Astrocyte of the spinal cord (primary cell): ENCODE measurements at regions not wholly inside any gene's neighbourhood (a gene's known extent, or its start where the extent isn't known, plus 50 kb on each side); places are given as distances from the start of the nearest gene placed in this dataset.

Experiments used
- DNase-seq: peaks from one replicate; pipeline ENCODE4 v3.0.0; 2011; ENCODE audit warnings: low read depth, low spot score
- H3K4me3 ChIP-seq: 2 replicates; pipeline ENCODE4 v1.5.1; 2011; ENCODE audit warnings: low read depth, mild to moderate bottlenecking, low read length, moderate library complexity
- CTCF ChIP-seq: IDR thresholded peaks from 2 replicates; pipeline ENCODE4 v1.5.1; 2012; ENCODE audit warnings: low read depth, mild to moderate bottlenecking, low read length, inconsistent platforms
- in situ Hi-C: cut with HindIII; loops from 2 replicates; pipeline ENCODE4 v1.10.0; 2017; ENCODE audit warnings: low sequenced_read_pairs

DNA sequence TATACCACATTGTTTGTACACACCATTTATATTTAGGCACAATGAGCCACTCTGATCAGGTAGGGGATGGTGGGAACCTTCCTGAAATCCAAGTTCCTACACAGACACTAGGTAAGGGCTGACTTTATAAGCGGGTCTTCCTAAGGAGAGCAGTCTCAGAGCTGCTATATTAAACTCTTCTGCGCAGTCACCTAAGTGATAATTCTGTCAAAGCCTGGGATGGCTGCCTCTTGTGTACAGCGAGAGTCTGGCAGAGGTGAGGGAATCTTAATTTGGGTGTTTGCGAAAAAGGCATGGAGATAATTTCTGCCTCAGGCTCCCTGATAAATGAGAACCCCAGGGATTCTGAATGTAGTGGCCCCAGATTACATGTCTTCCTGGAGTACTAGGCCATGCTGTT lies 113.1 kb downstream of the EDEM1 start:
- in situ Hi-C loops = no loop called here
- no peak for TF ChIP-seq CTCF
- no peak for DNase-seq
- no peak overlapping the region for H3K4me3 ChIP-seq

DNA sequence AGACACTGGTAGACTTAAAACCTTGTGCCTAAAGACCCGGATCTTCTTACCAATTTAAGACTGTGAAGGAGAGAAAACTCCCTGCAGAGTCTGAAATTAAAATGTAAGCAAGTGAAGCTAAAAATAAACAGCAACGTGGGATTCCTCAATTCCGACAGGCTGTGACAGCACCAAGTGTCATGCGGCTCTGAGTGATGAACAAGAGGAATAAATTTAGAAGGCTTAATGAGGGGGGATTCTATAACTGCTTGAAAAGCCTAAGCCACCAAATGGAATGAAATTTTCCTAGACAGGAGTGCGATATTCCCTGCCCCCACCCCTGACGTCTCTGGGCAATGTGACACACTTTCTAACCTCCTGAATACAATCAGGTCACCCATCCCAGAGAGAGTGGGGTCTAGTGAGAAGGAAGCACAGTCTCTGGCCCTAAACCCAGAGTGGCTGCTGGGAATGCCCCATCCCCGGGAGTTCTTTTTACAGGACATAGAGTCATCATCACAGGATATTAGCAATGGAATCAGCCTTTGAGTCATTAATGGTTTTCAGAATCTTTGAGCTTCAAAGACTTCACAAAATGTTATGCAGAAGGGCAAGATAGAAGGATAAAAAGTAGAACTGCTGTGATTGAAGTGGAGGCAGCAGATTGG lies 114.3 kb downstream of the EDEM1 start:
- in situ Hi-C loops = no loop called here
- TF ChIP-seq CTCF = no peak
- H3K4me3 ChIP-seq = no peak overlapping the region
- no peak for DNase-seq

DNA sequence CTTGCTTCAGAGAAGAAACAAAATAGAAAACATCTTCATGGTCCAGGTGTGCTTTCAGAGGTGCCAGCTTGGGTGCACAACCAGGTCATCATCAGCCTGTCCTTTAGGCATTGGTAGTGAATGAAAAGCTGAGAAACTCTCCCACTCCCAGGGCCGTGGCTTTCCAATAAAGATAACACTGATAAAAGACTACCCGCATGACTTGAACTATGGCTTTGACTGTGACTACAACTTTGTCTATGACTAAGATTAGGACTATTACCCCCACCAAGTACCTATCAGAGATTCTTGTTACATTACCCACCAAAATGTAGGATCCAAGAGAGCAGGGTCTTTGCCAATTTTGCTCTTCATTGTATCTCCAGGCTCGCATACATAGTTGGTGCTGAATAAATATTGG lies 115.2 kb downstream of the EDEM1 start:
- no peak for DNase-seq
- H3K4me3 ChIP-seq = no peak overlapping the region
- no peak for TF ChIP-seq CTCF
- in situ Hi-C loops = no loop called here

DNA sequence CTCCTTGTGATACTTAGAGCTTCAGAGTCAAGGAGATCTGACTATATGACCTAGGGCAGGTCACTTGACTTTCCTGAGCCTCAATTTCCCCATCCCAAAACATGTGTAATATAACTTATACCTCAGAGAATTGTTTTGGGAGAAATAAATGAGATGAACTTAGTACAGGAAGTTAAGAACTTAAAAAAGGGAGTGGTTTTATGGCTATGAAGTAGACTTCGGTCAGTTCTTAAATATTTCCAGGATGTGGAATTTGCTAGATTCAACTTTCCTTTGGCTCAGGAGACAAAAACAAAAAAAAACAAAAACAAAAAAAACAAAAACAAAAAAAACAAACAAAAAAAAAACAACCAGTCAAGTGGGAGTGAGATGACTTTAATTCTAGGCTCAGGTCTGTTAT lies 116.7 kb downstream of the EDEM1 start:
- in situ Hi-C loops = no loop called here
- TF ChIP-seq CTCF = no peak
- no peak overlapping the region for H3K4me3 ChIP-seq
- DNase-seq = no peak

DNA sequence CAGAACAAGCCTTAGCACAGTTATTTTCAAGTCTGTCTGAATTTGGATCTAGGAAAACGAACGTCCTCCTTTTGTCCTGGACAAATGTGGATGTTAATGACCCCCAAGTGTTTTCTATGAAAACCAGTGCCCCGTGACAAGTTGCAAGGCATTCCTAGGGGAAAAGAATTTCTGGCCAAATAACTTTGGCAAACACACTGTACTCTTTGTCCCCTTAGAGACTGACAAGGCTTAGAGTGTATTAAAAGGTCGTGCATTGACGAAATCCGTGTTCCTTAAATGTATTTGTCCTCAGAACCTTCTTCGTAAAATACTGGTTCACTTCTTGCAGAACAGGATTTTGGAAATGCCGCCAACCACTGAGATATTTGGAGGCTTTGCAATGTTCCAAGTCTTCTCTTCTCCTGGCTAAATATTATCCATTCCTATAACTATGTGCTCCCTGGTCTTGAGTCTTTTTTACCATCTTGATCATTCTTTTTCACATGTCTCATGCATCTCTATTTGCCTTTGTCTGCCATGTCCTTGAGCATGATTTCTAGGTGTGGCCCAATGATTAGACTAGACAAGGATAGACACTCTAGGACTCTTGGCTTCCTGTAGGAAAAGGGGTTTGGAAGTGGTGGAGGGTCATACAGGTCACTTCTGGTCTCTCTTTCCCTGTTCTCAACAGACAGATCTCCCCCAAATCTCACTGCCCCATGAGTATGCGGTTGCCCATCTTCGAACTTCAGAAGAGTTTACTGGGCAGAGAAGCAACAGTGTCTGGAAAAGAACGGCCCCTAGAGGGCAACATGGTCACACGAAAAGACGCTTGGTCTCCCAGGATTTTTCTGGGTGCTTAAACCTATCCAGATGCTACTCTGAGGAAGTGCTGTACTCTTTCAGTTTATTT lies 117.5 kb downstream of the EDEM1 start:
- peak; percentile 71 for TF ChIP-seq CTCF
- H3K4me3 ChIP-seq = no peak overlapping the region
- DNase-seq = peak; percentile 57
- in situ Hi-C loops = no loop called here

- no peak overlapping the region for H3K4me3 ChIP-seq
- in situ Hi-C loops = no loop called here
- TF ChIP-seq CTCF = no peak
- DNase-seq = no peak
These were observed 118.1 kb downstream of the EDEM1 start for GRCh38 chr3:5305684-5305989.
